Panc1 (cell line): ENCODE measurements at regions not wholly inside any gene's neighbourhood (a gene's known extent, or its start where the extent isn't known, plus 50 kb on each side); places are given as distances from the start of the nearest gene placed in this dataset.

ENCODE experiments used
- ATAC-seq: fragments of 200-7000 bp; cut with Tn5 transposase; 2 replicates; pipeline ENCODE4 v1.9.1; 2020; ENCODE audit warnings: mild to moderate bottlenecking, moderate library complexity
- BruUV-seq: library from RNA; stranded (reverse); fragments of 400-500 nt; replicated peaks from 2 replicates; lab custom pipeline; 2021; lab: Mats Ljungman, UMichigan
- CTCF ChIA-PET: fragments of 300-600 bp; sonication (Branson Sonifier 250); formaldehyde crosslinking; loops from one replicate; lab custom pipeline; 2022; ENCODE audit warnings: antibody characterized with exemption; lab: Charles Lee
- POLR2A ChIA-PET: fragments of 300-600 bp; sonication (Branson Sonifier 250); formaldehyde crosslinking; loops from one replicate; lab custom pipeline; 2022; ENCODE audit warnings: antibody characterized with exemption; lab: Charles Lee
- DNase-seq: peaks from one replicate; pipeline ENCODE4 v3.0.0-alpha.2; 2010; ENCODE audit warnings: low read depth, low spot score
- H3K27ac ChIP-seq: 2 replicates; pipeline ENCODE4 v1.5.1; 2011; ENCODE audit warnings: mild to moderate bottlenecking, low read length, inconsistent platforms
- H3K27me3 ChIP-seq: fragments of 200-500 bp; sonication (Bioruptor generic); 2 replicates; pipeline ENCODE4 v1.6.0; 2014; ENCODE audit warnings: low read length, inconsistent platforms; ENCODE audit not compliant: control insufficient read depth, insufficient read depth
- H3K36me3 ChIP-seq: fragments of 200-500 bp; sonication (Bioruptor generic); 2 replicates; pipeline ENCODE4 v1.5.1; 2014; ENCODE audit warnings: inconsistent platforms, mild to moderate bottlenecking, low read length, moderate library complexity; ENCODE audit not compliant: control insufficient read depth, insufficient read depth
- H3K4me1 ChIP-seq: 2 replicates; pipeline ENCODE4 v1.5.1; 2011; ENCODE audit warnings: inconsistent platforms, mild to moderate bottlenecking, low read length, moderate library complexity; ENCODE audit not compliant: control insufficient read depth, insufficient read depth
- H3K4me3 ChIP-seq, 2 experiments: 2 replicates each; pipeline ENCODE4 v1.5.1; 2011 to 2012; ENCODE audit warnings: low read depth in 2 of 2, low read length in 2 of 2, mild to moderate bottlenecking in 2 of 2, inconsistent platforms in 1 of 2, moderate library complexity in 1 of 2
- H3K9me3 ChIP-seq: fragments of 200-500 bp; sonication (Bioruptor generic); 2 replicates; pipeline ENCODE4 v1.5.1; 2014; ENCODE audit warnings: low read depth, mild to moderate bottlenecking, inconsistent platforms, low read length, moderate library complexity; ENCODE audit not compliant: control insufficient read depth, insufficient read depth
- CTCF ChIP-seq: fragments of 450-650 bp; IDR thresholded peaks from 2 replicates; pipeline ENCODE4 v1.5.1; 2017; ENCODE audit warnings: mild to moderate bottlenecking
- POLR2AphosphoS5 ChIP-seq: IDR thresholded peaks from 2 replicates; pipeline ENCODE4 v1.6.1; 2012; ENCODE audit warnings: mild to moderate bottlenecking, low read depth, low read length, moderate library complexity
- REST ChIP-seq, 2 experiments: IDR thresholded peaks; 2 replicates each; pipeline ENCODE4 v1.6.1; 2011 to 2012; ENCODE audit warnings: low read depth in 2 of 2, control low read depth in 1 of 2, low read length in 1 of 2, mild to moderate bottlenecking in 1 of 2, moderate library complexity in 1 of 2; ENCODE audit not compliant: insufficient read depth in 1 of 2
- SIN3A ChIP-seq: IDR thresholded peaks from 2 replicates; pipeline ENCODE4 v1.6.1; 2012; ENCODE audit warnings: low read depth, mild to moderate bottlenecking, low read length, moderate library complexity, borderline replicate concordance; ENCODE audit not compliant: insufficient read depth
- TCF7L2 ChIP-seq: IDR thresholded peaks from 2 replicates; pipeline ENCODE4 v1.6.1; 2011; ENCODE audit warnings: mild to moderate bottlenecking, low read depth, low read length, inconsistent platforms
- in situ Hi-C: cut with HindIII; loops from 2 replicates; pipeline ENCODE4 v1.10.0; 2016; ENCODE audit warnings: low sequenced_read_pairs, low pct_unique_long_range_greater_than_20kb
- intact Hi-C: fragments of 100-400 bp; cut with micrococcal nuclease; formaldehyde crosslinking; loops from one replicate; pipeline ENCODE4 v1.10.0; 2022; ENCODE audit not compliant: unreplicated experiment

GRCh38 chr6:166736634-166737033 lies 109.6 kb upstream of the RPS6KA2 start:
- POLR2A ChIA-PET = no interaction called here
- Histone ChIP-seq H3K4me1 (peaks cover 2% of the 10 kb centered on the region; the same call in 1 of the 2 replicates), H3K27me3 (0 out of 2 replicates have a peak, but pooled peaks cover 2% of the 10 kb centered on the region), H3K4me3 (no peak overlapping the region), H3K36me3 (no peaks in the 10 kb centered on the region), H3K27ac (no peak overlapping the region), H3K9me3 (no peaks in the 10 kb centered on the region)
- intact Hi-C loops = no loop called here
- peak; percentile 42 for DNase-seq
- TF ChIP-seq SIN3A = no peak
- no peak for TF ChIP-seq TCF7L2
- TF ChIP-seq CTCF = no peak
- no peak for TF ChIP-seq POLR2AphosphoS5
- TF ChIP-seq REST (IDR thresholded peaks at IDR 0.05; ENCODE audit: insufficient read depth in 1 of 2, low read depth in 2 of 2, low read length in 1 of 2) = no peak
- peak; percentile 76 for ATAC-seq
- BruUV-seq = no TSS peak
- in situ Hi-C loops = no loop called here
- CTCF ChIA-PET = interaction anchor here (0.5 kb wide), 1 partner anchor 334 kb away, joined by 8 read pairs; no protein-coding TSS in a partner anchor

GRCh38 chr6:166733900-166734299 lies 106.8 kb upstream of the RPS6KA2 start:
- BruUV-seq = no TSS peak
- intact Hi-C loops = no loop called here
- ChIA-PET POLR2A (no interaction called here), CTCF (no interaction called here)
- Histone ChIP-seq H3K4me3 (no peak overlapping the region), H3K4me1 (peaks cover 2% of the 10 kb centered on the region; the same call in 1 of the 2 replicates), H3K9me3 (no peaks in the 10 kb centered on the region), H3K27ac (no peak overlapping the region), H3K27me3 (no peaks in the 10 kb centered on the region), H3K36me3 (no peaks in the 10 kb centered on the region)
- DNase-seq (no peak), ATAC-seq (no peak)
- TF ChIP-seq REST (IDR thresholded peaks at IDR 0.05; ENCODE audit: insufficient read depth in 1 of 2, low read depth in 2 of 2, low read length in 1 of 2) (no peak), POLR2AphosphoS5 (no peak), TCF7L2 (no peak), SIN3A (no peak), CTCF (no peak)
- in situ Hi-C loops = no loop called here
